ENCODE measurements at regions not wholly inside any gene's neighbourhood (a gene's known extent, or its start where the extent isn't known, plus 50 kb on each side); places are given as distances from the start of the nearest gene placed in this dataset.

GRCh38 chr10:85226596-85226995 lies 898.2 kb downstream of the CCSER2 start:
- ATAC-seq = no peak
- 78 to 81% methylated on average over 2 of the region's 2 CpGs for WGBS, 2 donors

GRCh38 chr10:85228726-85229125 lies 900.3 kb downstream of the CCSER2 start:
- H3K36me3 ChIP-seq (replicated peaks in 1 of 2; ENCODE audit: insufficient read depth in 1 of 2, low read depth in 2 of 2) = no peaks in the 10 kb centered on the region
- no peak for TF ChIP-seq CTCF (IDR thresholded peaks at IDR 0.05)
- no peak for TF ChIP-seq POLR2A (IDR thresholded peaks at IDR 0.05)
- no peak overlapping the region for H3K27ac ChIP-seq
- H3K9me3 ChIP-seq = no peaks in the 10 kb centered on the region
- ATAC-seq = no peak
- peak in 1 of 4 donors; percentile 13 for DNase-seq
- H3K4me1 ChIP-seq = peaks cover 6% of the 10 kb centered on the region
- 72 to 94% methylated on average over 1 of the region's 1 CpG for WGBS, 2 donors
- H3K4me3 ChIP-seq = no peak overlapping the region
- intact Hi-C loops (cut with DNase I) = no loop called here
- H3K27me3 ChIP-seq = no peaks in the 10 kb centered on the region

More at GRCh38 chr10:85226596-85226995, 898.2 kb downstream of the CCSER2 start:
- no peaks in the 10 kb centered on the region for H3K9me3 ChIP-seq
- H3K36me3 ChIP-seq (replicated peaks in 1 of 2; ENCODE audit: insufficient read depth in 1 of 2, low read depth in 2 of 2) = no peaks in the 10 kb centered on the region
- intact Hi-C loops (cut with DNase I) = no loop called here
- no peak overlapping the region for H3K4me3 ChIP-seq
- no peak for TF ChIP-seq POLR2A (IDR thresholded peaks at IDR 0.05)
- TF ChIP-seq CTCF (IDR thresholded peaks at IDR 0.05) = no peak
- peaks cover 6% of the 10 kb centered on the region for H3K4me1 ChIP-seq
- no peaks in the 10 kb centered on the region for H3K27me3 ChIP-seq
- H3K27ac ChIP-seq = no peak overlapping the region
- DNase-seq = no peak

GRCh38 chr10:85231534-85232270 lies 903.3 kb downstream of the CCSER2 start:
- no peak for TF ChIP-seq POLR2A (IDR thresholded peaks at IDR 0.05)
- TF ChIP-seq CTCF (IDR thresholded peaks at IDR 0.05) = no peak
- intact Hi-C loops (cut with DNase I) = no loop called here
- 64 to 85% methylated on average over 3 of the region's 3 CpGs for WGBS, 2 donors
- Histone ChIP-seq H3K4me1 (no peaks in the 10 kb centered on the region), H3K36me3 (replicated peaks in 1 of 2; ENCODE audit: insufficient read depth in 1 of 2, low read depth in 2 of 2) (no peaks in the 10 kb centered on the region), H3K27me3 (no peaks in the 10 kb centered on the region), H3K27ac (no peak overlapping the region), H3K9me3 (no peaks in the 10 kb centered on the region), H3K4me3 (no peak overlapping the region)
- no peak for ATAC-seq
- DNase-seq = no peak

- no peaks in the 10 kb centered on the region for H3K27me3 ChIP-seq
- intact Hi-C loops (cut with DNase I) = no loop called here
- H3K4me3 ChIP-seq = no peak overlapping the region
- no peaks in the 10 kb centered on the region for H3K4me1 ChIP-seq
- 53 to 63% methylated on average over 2 of the region's 2 CpGs for WGBS, 2 donors
- H3K9me3 ChIP-seq = no peaks in the 10 kb centered on the region
- ATAC-seq (no peak), DNase-seq (no peak)
- no peak overlapping the region for H3K27ac ChIP-seq
- no peaks in the 10 kb centered on the region for H3K36me3 ChIP-seq (replicated peaks in 1 of 2; ENCODE audit: insufficient read depth in 1 of 2, low read depth in 2 of 2)
- TF ChIP-seq POLR2A (IDR thresholded peaks at IDR 0.05) = no peak
- no peak for TF ChIP-seq CTCF (IDR thresholded peaks at IDR 0.05)
Measured at GRCh38 chr10:85235258-85235657, 906.9 kb downstream of the CCSER2 start.

- DNase-seq (no peak), ATAC-seq (no peak)
- Histone ChIP-seq H3K27ac (no peak overlapping the region), H3K4me1 (no peaks in the 10 kb centered on the region), H3K27me3 (no peaks in the 10 kb centered on the region), H3K36me3 (replicated peaks in 1 of 2; ENCODE audit: insufficient read depth in 1 of 2, low read depth in 2 of 2) (no peaks in the 10 kb centered on the region), H3K9me3 (no peaks in the 10 kb centered on the region), H3K4me3 (no peak overlapping the region)
- no peak for TF ChIP-seq CTCF (IDR thresholded peaks at IDR 0.05)
- TF ChIP-seq POLR2A (IDR thresholded peaks at IDR 0.05) = no peak
- WGBS, 2 donors = 83 to 91% methylated on average over 10 to 13 of the region's 13 CpGs
- intact Hi-C loops (cut with DNase I) = no loop called here
Measured at GRCh38 chr10:85238676-85239075, 910.3 kb downstream of the CCSER2 start.
